Activated T-helper 9 cell treated with anti-CD3 and anti-CD28 coated beads, Interleukin-2, amount 50 U/mL, for 16 hours (primary cell): ENCODE measurements at regions not wholly inside any gene's neighbourhood (a gene's known extent, or its start where the extent isn't known, plus 50 kb on each side); places are given as distances from the start of the nearest gene placed in this dataset.

Experiments used
- DNase-seq: peaks from one replicate; pipeline ENCODE4 v3.0.0-alpha.2; 2020; ENCODE audit warnings: low read depth

GRCh38 chr1:234732260-234732659, 122.3 kb upstream of the IRF2BP2 start:
- DNase-seq = no peak

GRCh38 chr1:234731569-234732085, 121.6 kb upstream of the IRF2BP2 start:
- no peak for DNase-seq

- DNase-seq = peak; percentile 38
These were observed 121.0 kb upstream of the IRF2BP2 start for GRCh38 chr1:234730770-234731568.

DNA sequence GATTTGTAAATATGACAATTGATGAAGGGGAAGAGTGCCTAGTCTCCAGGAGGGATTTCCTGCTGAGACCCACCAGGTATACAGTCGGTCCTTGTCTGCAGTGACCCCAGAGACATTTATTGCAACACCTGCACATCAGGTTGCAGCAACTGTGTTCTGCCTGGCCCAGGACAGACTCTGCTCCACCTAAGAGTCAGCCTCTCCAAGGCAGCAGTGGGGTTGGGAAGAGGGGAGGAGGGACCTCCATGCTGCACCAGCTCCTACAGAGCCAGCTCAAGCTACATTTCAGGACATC, 120.4 kb upstream of the IRF2BP2 start:
- DNase-seq = no peak

DNA sequence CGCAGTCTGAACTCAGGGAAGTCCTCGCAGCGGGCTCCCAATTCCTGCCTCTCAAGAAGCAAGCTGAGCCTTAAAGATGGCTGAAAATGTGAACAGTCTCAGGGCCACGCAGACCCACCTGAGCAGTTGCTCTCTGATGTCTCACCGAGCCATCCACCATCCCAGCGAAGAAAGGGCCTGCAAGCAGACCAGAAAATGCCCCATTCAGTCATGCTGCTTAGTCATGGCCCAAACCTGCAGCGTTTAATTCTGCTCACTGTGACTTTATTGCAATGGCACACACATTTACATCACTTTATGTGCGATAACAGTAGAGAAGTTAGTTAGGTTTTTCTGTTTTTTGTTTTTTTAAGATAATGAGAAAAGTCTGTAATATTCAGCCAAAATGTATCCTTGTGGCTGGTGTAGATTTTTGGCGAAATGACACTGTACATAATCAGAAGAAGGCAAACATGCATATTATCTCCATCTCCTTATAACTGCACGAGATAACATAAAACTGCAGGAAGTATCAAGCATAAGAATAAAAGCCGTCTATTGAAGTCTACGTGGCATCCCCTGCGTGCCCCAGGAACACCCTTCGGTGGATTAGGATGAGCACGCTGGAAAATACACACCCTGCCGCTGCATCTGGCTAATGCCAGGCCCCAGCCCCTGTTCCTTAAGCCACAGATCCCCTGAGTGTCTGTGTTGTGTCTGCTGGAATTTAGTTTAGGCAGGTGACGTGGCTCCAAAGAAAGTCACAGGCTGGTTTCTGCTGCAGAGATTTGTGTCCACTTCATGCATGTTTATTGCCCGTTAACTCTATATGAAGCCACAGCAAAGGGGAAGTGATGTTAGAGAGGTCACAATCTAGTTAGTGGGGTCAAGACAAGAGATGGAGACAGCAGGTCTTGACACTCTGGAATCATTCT, 119.8 kb upstream of the IRF2BP2 start:
- DNase-seq = no peak

- DNase-seq = no peak
These were observed 118.8 kb upstream of the IRF2BP2 start for GRCh38 chr1:234728740-234729139.

DNA sequence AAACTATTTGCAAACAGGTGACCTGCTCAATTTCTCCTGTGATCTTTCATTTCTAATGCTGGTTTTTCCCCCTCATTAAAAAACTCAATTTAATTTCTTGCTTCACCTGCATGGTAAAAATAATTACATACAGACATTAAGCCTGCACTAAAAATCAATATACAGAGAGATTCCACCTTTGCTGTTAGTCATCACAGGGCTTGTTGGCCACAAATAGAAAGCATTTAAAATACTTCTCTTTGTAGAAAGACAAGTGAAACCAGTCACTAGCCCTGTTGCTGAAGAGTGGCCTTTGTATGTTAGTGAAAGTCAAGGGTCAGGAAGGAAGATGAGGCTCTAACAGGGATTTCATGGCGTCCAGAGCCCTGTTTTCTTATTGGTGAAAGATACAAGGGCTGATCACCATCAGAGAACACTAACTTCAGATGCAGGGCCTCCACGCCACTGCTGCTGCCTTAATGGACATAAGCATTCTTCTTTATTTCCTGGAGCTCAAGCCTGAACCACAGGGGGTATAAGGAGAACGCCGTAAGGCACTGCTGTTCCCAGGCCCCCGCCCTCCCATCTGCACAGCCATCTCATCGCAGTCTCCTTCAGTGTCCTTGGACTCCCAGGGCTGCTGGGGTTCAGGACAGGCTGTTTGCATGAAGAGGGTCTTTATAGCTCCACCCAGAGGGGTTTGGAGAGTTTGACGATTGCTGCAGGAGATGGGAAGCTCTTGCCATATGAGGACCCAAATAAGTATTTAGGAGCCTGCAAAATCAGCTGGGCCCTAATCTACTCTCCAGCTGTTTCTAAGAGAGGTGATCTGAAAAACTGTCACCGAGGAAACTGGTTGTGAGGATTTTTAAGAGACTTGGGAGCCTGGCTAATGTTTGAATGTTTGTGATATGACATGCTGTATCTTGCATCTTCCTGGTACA, 117.3 kb upstream of the IRF2BP2 start:
- no peak for DNase-seq

GRCh38 chr1:234726359-234726943, 116.5 kb upstream of the IRF2BP2 start:
- no peak for DNase-seq

GRCh38 chr1:234725177-234726132, 115.5 kb upstream of the IRF2BP2 start:
- peak; percentile 33 for DNase-seq

DNA sequence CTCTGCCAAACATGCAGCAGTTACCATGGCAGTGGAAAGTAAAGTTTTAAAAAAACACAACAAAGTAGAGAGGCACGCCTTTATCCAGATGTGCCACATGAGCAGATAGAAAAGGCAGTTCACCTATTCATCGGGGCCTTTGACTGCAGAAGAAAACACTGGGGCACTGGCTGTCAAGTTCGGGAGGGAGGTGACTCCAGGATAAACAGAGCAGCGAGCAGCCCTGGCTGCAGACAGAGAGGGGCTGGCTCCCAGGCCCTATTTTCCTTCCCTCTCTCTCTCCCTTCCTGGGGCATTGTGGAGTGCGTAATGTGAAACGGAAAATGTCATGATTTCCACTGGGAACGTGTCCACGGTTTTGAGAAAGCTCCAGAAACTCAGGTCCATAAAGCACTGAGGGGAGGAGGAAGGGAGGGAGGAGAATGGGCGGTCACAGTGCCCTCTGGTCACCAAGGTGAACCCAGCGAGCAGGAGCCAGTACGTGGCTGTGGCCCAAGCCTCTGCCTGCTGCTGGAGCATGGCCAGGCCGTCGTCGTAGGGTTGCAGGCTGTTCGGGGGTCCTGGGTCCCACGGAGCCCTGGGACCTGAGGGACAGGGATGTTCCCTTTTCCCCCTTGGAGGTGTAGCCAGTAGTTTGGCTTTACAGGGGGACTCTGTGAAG, 114.7 kb upstream of the IRF2BP2 start:
- peak; percentile 16 for DNase-seq

DNA sequence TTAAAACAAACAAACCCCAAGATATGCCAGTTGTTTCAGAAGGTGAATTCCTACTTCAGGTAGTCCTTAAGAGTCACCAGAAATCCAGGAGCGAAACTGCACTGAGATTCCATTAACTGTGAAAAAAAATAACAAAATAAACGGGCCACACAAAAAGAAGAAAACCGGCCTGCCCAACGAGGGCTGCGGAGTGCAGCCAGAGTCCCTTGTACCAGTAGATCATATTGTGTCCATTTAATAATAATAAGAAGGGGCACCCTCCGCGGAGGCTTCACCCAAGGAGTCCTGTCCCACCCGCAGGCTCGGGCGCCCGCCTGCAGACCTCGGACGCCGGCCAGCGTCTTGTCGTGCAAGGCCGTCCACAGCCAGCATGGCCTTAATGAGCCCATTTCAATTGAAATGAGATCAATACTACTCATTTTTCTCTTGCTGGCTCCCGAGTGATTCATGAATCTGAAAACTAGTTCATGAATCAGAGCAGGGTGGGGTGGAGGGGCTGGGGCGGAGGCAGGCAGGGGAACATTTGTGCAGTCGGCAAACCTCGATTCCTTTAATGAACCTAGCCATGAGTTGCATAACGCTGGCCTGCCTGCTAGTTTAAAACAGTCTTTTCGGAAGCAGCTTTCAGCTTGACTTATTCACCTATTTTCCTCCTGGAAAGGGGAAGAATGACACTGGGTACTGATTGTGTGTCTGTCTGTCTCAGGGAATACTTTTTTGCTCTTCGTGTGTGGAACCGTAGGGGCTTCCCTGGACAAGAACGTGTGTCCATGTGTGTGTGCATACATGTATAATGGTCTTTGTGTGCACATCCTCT, 113.1 kb upstream of the IRF2BP2 start:
- peak; percentile 68 for DNase-seq

DNA sequence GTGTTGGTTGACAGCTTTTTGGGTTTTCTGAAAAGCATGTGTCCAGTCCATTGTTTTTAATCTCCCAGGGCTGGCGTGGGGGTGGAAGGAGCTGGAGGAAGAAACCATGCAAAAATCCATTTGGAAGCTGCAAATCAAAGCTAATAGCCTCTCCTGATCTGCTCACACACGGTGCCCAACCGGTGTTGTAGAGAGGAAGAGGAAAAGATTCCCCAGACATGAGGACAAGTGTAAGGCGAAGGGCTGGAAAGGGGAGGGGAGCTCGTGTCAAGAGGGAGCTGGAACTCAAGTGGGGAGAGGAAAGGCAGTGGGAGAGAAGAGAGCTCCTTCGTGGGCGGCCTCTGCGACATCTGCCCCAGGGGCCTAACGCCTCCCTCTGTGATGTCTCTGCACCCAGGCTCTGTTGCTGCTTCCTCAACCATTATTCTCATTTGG, 112.3 kb upstream of the IRF2BP2 start:
- no peak for DNase-seq

DNA sequence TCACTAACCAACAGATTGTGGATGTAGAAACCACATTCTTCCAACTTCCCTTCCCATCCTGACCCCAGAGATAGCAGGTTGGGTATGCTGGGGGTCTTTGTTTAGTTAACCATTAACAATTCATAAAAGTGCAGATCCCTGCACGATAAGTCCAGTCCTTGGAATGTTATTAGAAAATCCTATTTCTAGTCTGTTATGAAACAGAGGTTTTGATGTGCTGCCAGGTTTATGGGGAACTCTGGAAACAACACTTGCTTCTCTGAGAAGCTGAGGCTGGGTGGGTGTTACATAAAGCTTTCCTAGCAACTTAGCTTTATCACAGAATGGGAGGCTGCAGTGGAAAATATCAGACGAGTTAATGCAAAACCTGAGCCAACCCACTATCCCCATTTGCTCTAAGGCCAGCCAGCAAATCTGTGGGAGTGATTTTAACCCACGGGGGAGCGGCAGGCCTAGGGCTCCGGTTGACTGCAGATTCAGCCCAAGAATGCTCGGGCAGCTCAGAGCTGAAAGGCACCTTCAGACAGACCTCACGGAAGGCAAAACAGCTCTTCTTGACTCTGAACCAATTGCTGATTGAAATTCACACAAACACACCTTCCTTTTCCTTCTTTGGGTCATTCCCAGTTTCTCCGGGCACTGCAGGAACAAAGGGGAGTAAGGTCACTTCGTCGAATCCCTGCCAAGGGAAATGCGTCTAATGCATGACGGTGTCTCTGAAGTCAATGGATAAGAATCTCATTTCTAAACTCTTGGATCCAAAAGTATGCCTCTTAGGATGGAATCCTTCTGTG, 111.7 kb upstream of the IRF2BP2 start:
- DNase-seq = no peak

DNA sequence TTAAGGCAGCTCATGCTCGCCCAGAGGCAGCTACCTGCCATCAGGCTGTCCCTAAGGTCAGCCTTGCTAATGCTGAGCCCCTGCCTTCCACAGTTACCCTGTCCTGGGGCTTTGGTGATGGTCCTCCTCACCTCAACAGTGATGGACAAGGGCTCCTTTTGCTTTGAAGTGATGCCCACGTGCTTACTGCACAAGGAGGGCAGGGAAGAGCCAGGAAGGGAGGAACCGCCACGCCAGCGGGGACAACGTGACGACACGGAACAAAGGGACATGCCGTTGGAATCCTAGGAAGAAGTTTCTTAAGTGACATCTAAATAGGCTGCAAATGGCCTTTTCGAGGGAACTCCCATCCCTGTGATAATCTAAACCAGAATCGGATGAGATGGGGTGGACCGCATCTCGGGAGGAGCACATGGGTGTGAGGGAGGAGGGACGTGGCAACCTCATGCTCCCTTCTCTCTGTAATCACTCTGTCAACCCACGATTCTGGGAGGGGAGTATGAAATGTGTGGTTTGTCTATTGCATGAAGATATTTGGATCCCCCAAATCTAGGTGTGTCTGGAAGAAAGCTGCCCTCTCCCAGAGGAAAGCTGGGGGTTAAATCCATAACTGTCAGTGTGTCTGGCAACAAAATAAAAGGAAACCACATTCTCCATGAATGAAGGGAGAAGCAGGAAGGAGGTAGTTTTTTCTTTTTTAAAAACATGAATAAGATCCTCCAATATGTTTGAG, 110.9 kb upstream of the IRF2BP2 start:
- DNase-seq = no peak

DNA sequence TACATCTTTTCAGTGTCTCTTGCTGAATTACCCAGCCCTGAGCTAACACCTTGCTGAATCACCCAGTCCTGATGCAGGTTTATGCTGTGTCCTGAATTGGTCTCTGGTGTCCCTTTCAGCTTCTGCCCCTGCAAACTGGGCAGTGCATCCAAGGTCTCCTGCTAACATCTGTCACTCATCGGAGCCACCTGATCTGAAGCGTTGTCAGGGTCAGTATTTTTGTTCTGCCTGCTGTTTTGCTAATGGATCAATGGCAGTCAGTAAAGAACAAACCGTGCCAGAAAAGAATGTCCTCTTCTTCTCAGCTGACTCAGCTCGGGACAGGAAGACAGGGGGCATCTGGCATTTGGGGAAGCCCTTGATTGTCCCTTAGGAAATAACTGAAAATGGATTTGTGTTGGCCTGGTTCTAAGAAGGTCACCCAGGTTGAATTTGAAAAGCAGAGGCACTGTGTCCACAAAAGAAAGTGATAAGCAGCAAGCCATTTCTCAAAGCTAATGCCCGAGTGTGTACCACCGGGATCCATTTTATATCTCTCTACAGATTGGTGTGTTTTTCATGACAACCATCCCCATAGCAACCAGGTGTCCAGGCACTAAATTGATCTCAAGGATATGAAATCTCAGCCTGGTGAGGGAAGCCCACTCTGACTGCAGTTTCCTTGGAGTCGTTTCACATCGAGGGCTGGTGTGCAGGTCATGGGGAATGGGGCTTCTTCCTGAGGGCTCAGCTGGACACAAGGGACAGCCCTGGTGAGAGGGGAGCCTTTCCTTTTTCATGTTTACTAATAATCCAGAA, 109.7 kb upstream of the IRF2BP2 start:
- no peak for DNase-seq
